ENCODE measurements at regions not wholly inside any gene's neighbourhood (a gene's known extent, or its start where the extent isn't known, plus 50 kb on each side); places are given as distances from the start of the nearest gene placed in this dataset.

- TF ChIP-seq SOX13 (IDR thresholded peaks at IDR 0.05) (no peak), SOX13 (CRISPR knock-in tag; conservative IDR thresholded peaks at IDR 0.05 in 1 of 2, IDR thresholded peaks at IDR 0.05 in 1 of 2) (no peak)
Measured at GRCh38 chr1:221104596-221104995, 225.4 kb downstream of the HLX start (continued).

GRCh38 chr1:221105578-221105977, 226.3 kb downstream of the HLX start:
- FAIRE-seq = no peak
- WGBS (ENCODE audit: low lambda C conversion rate) = 4% methylated on average over 1 of the region's 1 CpG

More at GRCh38 chr1:221105578-221105977, 226.3 kb downstream of the HLX start:
- H3K4me1 ChIP-seq (ENCODE audit: insufficient read depth, low read length) = no peaks in the 10 kb centered on the region
- no peaks in the 10 kb centered on the region for H3K36me3 ChIP-seq (replicated peaks in 1 of 2; ENCODE audit: control insufficient read depth in 1 of 2, insufficient read depth in 2 of 2, low read length in 2 of 2)
- ATAC-seq (no peak), DNase-seq (ENCODE audit: low spot score) (no peak)
- H3K9me3 ChIP-seq (ENCODE audit: low read length) = no peaks in the 10 kb centered on the region
- TF ChIP-seq RFXANK (CRISPR knock-in tag; IDR thresholded peaks at IDR 0.05) (no peak), GLMP (CRISPR knock-in tag; IDR thresholded peaks at IDR 0.05; ENCODE audit: borderline replicate concordance) (no peak), GTF3A (CRISPR knock-in tag; conservative IDR thresholded peaks at IDR 0.05) (no peak), KDM1A (CRISPR knock-in tag; IDR thresholded peaks at IDR 0.05) (no peak), ZNF589 (CRISPR knock-in tag; conservative IDR thresholded peaks at IDR 0.05) (no peak), MXI1 (IDR thresholded peaks at IDR 0.05; ENCODE audit: borderline replicate concordance, low read depth, low read length) (no peak), MXD4 (CRISPR knock-in tag; IDR thresholded peaks at IDR 0.05) (no peak), CREBL2 (CRISPR knock-in tag; IDR thresholded peaks at IDR 0.05; ENCODE audit: borderline replicate concordance) (no peak), KLF13 (CRISPR knock-in tag; IDR thresholded peaks at IDR 0.05) (no peak), ZNF263 (CRISPR knock-in tag; IDR thresholded peaks at IDR 0.05) (no peak), ISX (CRISPR knock-in tag; conservative IDR thresholded peaks at IDR 0.05) (no peak), RFX5 (IDR thresholded peaks at IDR 0.05; ENCODE audit: low read depth, low read length) (no peak), GLI4 (CRISPR knock-in tag; IDR thresholded peaks at IDR 0.05; ENCODE audit: borderline replicate concordance) (no peak), SOX13 (IDR thresholded peaks at IDR 0.05) (no peak), SOX13 (CRISPR knock-in tag; conservative IDR thresholded peaks at IDR 0.05 in 1 of 2, IDR thresholded peaks at IDR 0.05 in 1 of 2) (no peak)
- TF ChIP-seq, protein P1, sequence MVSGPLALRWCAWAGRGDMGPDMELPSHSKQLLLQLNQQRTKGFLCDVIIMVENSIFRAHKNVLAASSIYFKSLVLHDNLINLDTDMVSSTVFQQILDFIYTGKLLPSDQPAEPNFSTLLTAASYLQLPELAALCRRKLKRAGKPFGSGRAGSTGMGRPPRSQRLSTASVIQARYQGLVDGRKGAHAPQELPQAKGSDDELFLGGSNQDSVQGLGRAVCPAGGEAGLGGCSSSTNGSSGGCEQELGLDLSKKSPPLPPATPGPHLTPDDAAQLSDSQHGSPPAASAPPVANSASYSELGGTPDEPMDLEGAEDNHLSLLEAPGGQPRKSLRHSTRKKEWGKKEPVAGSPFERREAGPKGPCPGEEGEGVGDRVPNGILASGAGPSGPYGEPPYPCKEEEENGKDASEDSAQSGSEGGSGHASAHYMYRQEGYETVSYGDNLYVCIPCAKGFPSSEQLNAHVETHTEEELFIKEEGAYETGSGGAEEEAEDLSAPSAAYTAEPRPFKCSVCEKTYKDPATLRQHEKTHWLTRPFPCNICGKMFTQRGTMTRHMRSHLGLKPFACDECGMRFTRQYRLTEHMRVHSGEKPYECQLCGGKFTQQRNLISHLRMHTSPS (CRISPR knock-in tag; IDR thresholded peaks at IDR 0.05; ENCODE audit: low read depth) = no peak
- TF ChIP-seq, protein P2, sequence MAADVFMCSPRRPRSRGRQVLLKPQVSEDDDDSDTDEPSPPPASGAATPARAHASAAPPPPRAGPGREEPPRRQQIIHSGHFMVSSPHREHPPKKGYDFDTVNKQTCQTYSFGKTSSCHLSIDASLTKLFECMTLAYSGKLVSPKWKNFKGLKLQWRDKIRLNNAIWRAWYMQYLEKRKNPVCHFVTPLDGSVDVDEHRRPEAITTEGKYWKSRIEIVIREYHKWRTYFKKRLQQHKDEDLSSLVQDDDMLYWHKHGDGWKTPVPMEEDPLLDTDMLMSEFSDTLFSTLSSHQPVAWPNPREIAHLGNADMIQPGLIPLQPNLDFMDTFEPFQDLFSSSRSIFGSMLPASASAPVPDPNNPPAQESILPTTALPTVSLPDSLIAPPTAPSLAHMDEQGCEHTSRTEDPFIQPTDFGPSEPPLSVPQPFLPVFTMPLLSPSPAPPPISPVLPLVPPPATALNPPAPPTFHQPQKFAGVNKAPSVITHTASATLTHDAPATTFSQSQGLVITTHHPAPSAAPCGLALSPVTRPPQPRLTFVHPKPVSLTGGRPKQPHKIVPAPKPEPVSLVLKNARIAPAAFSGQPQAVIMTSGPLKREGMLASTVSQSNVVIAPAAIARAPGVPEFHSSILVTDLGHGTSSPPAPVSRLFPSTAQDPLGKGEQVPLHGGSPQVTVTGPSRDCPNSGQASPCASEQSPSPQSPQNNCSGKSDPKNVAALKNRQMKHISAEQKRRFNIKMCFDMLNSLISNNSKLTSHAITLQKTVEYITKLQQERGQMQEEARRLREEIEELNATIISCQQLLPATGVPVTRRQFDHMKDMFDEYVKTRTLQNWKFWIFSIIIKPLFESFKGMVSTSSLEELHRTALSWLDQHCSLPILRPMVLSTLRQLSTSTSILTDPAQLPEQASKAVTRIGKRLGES (CRISPR knock-in tag; IDR thresholded peaks at IDR 0.05; ENCODE audit: borderline replicate concordance) = no peak
- CTCF ChIA-PET (ENCODE audit: low intra/inter-chr PET ratio, low total read pairs) = no interaction called here
- H4K20me1 ChIP-seq (ENCODE audit: insufficient read depth, low read length) = no peaks in the 10 kb centered on the region
- no TSS peak for BruUV-seq (replicated peaks)
- H3K79me2 ChIP-seq (ENCODE audit: insufficient read depth, low read length) = no peaks in the 10 kb centered on the region
- intact Hi-C loops (cut with micrococcal nuclease; ENCODE audit: unreplicated experiment) (no loop called here), in situ Hi-C loops (cut with HindIII; ENCODE audit: extremely low pct_ligation_motif_present, low pct_unique_long_range_greater_than_20kb) (no loop called here)
- no peaks in the 10 kb centered on the region for H3K27me3 ChIP-seq (ENCODE audit: control insufficient read depth in 1 of 2, insufficient read depth in 2 of 2, low read length in 2 of 2)
- H3K4me2 ChIP-seq (ENCODE audit: low read depth, low read length) = no peak overlapping the region
- no peak overlapping the region for H3K27ac ChIP-seq (ENCODE audit: extremely low read length, insufficient read depth, low read length)
- H2AFZ ChIP-seq (ENCODE audit: low read length) = no peak overlapping the region
- no peak overlapping the region for H3K4me3 ChIP-seq (replicated peaks in 1 of 3; ENCODE audit: insufficient read depth in 1 of 3, low read depth in 2 of 3, low read length in 3 of 3)
- H3K9ac ChIP-seq (ENCODE audit: insufficient read depth, low read depth, low read length) = no peak overlapping the region
- POLR2A ChIA-PET = no interaction called here

All from HepG2 (cell line).